HepG2 (cell line): ENCODE measurements at regions not wholly inside any gene's neighbourhood (a gene's known extent, or its start where the extent isn't known, plus 50 kb on each side); places are given as distances from the start of the nearest gene placed in this dataset.

Source experiments
- ATAC-seq: fragments of 200-7000 bp; cut with Tn5 transposase; 3 replicates; pipeline ENCODE4 v1.9.1; 2020; ENCODE audit warnings: mild to moderate bottlenecking, moderate library complexity
- BruUV-seq: library from RNA; stranded (reverse); fragments of 400-500 nt; replicated peaks from 2 replicates; lab custom pipeline; 2021; lab: Mats Ljungman, UMichigan
- CTCF ChIA-PET: fragments of 300-600 bp; formaldehyde crosslinking; extraction: SDS; loops from one replicate; lab custom pipeline; 2021; ENCODE audit warnings: low total read pairs, inconsistent platforms, low intra/inter-chr PET ratio; lab: Yijun Ruan, JAX
- POLR2A ChIA-PET: fragments of 350-600 bp; sonication (Branson Sonifier 250); formaldehyde crosslinking; loops from one replicate; lab custom pipeline; 2020; ENCODE audit warnings: antibody characterized with exemption, inconsistent platforms; lab: Yijun Ruan, JAX
- DNase-seq: peaks from one replicate; pipeline ENCODE4 v3.0.0-alpha.2; 2015; ENCODE audit warnings: low spot score
- FAIRE-seq: peaks from 3 replicates; lab custom pipeline; 2011; peaks lifted over from hg19 to GRCh38; lab: Jason Lieb, UNC
- H2AFZ ChIP-seq: one replicate; pipeline ENCODE4 v1.6.1; 2011; ENCODE audit warnings: low read length, inconsistent platforms
- H3K27ac ChIP-seq: fragments of 300-600 bp; 3 replicates; pipeline ENCODE4 v1.8.0; 2011; ENCODE audit warnings: mixed run types, mild to moderate bottlenecking, mixed read lengths, low read length, inconsistent platforms; ENCODE audit not compliant: insufficient read depth; ENCODE audit errors: extremely low read length
- H3K27me3 ChIP-seq, 2 experiments: fragments of 200-600 bp in 1 of 2; 2 replicates in 1 of 2; 3 replicates in 1 of 2; pipeline versions ENCODE4 v1.6.0 to v1.8.0; 2011; ENCODE audit warnings: low read length in 2 of 2, mild to moderate bottlenecking in 2 of 2, moderate library complexity in 2 of 2, inconsistent platforms in 1 of 2; ENCODE audit not compliant: insufficient read depth in 2 of 2, control insufficient read depth in 1 of 2
- H3K36me3 ChIP-seq, 2 experiments: fragments of 200-600 bp in 1 of 2; replicated peaks in 1 of 2; 2 replicates in 1 of 2; 3 replicates in 1 of 2; pipeline versions ENCODE4 v1.5.1 to v1.8.0; 2011; ENCODE audit warnings: low read length in 2 of 2, inconsistent platforms in 1 of 2; ENCODE audit not compliant: insufficient read depth in 2 of 2, control insufficient read depth in 1 of 2
- H3K4me1 ChIP-seq: 2 replicates; pipeline ENCODE4 v1.5.1; 2012; ENCODE audit warnings: low read length, inconsistent platforms; ENCODE audit not compliant: insufficient read depth
- H3K4me2 ChIP-seq: 2 replicates; pipeline ENCODE4 v1.6.0; 2011; ENCODE audit warnings: low read depth, low read length, inconsistent platforms
- H3K4me3 ChIP-seq, 3 experiments: fragments of 200-600 bp in 1 of 3; sonication (generic), shearing (Covaris generic) in 1 of 3; replicated peaks in 1 of 3; 2 replicates each; pipeline ENCODE4 v1.5.1; 2011 to 2016; ENCODE audit warnings: low read length in 3 of 3, inconsistent platforms in 2 of 3, low read depth in 2 of 3, mild to moderate bottlenecking in 2 of 3, control low read depth in 1 of 3, mixed read lengths in 1 of 3; ENCODE audit not compliant: insufficient read depth in 1 of 3
- H3K79me2 ChIP-seq: one replicate; pipeline ENCODE4 v1.6.1; 2011; ENCODE audit warnings: low read length, inconsistent platforms; ENCODE audit not compliant: insufficient read depth
- H3K9ac ChIP-seq: 2 replicates; pipeline ENCODE4 v1.6.0; 2011; ENCODE audit warnings: mild to moderate bottlenecking, low read depth, low read length, inconsistent platforms; ENCODE audit not compliant: insufficient read depth
- H3K9me3 ChIP-seq: 2 replicates; pipeline ENCODE4 v1.5.1; 2012; ENCODE audit warnings: mild to moderate bottlenecking, low read length
- H4K20me1 ChIP-seq: 2 replicates; pipeline ENCODE4 v1.6.0; 2011; ENCODE audit warnings: inconsistent platforms, mild to moderate bottlenecking, low read length, moderate library complexity; ENCODE audit not compliant: insufficient read depth
- AKAP8 ChIP-seq: sonication (generic); formaldehyde crosslinking; IDR thresholded peaks from 2 replicates; pipeline ENCODE4 v1.5.1; 2020; ENCODE audit warnings: mild to moderate bottlenecking, missing genetic modification reagents
- GTF2F1 ChIP-seq: fragments of 150-350 bp; IDR thresholded peaks from 2 replicates; pipeline ENCODE4 v1.6.1; 2014; ENCODE audit warnings: low read length
- HES4 ChIP-seq: sonication (generic); formaldehyde crosslinking; IDR thresholded peaks from 2 replicates; pipeline ENCODE4 v1.9.0; 2021; ENCODE audit warnings: mild to moderate bottlenecking, missing genetic modification reagents, borderline replicate concordance
- MBD4 ChIP-seq: IDR thresholded peaks from 2 replicates; pipeline ENCODE4 v1.6.1; 2012; ENCODE audit warnings: low read length, inconsistent platforms, borderline replicate concordance
- RARA ChIP-seq: IDR thresholded peaks from 2 replicates; pipeline ENCODE4 v1.6.1; 2016; ENCODE audit warnings: missing genetic modification reagents, missing compliant biosample characterization
- ZFP41 ChIP-seq: sonication (generic); formaldehyde crosslinking; IDR thresholded peaks from 2 replicates; pipeline ENCODE4 v1.4.0; 2020; ENCODE audit warnings: mild to moderate bottlenecking, missing genetic modification reagents, borderline replicate concordance
- ZNF549 ChIP-seq: sonication (generic); formaldehyde crosslinking; IDR thresholded peaks from 2 replicates; pipeline ENCODE4 v1.5.0; 2020; ENCODE audit warnings: missing genetic modification reagents
- ZNF674 ChIP-seq: sonication (generic); formaldehyde crosslinking; IDR thresholded peaks from 2 replicates; pipeline ENCODE4 v1.5.0; 2020; ENCODE audit warnings: low read depth, mild to moderate bottlenecking, missing genetic modification reagents
- ZNF678 ChIP-seq: sonication (generic); formaldehyde crosslinking; IDR thresholded peaks from 2 replicates; pipeline ENCODE4 v1.4.0; 2020; ENCODE audit warnings: mild to moderate bottlenecking, missing genetic modification reagents
- WGBS: methylation state at CpG from one replicate; pipeline ENCODE4 v1.1.6; 2017; ENCODE audit warnings: low lambda C conversion rate; 5-methylcytosine and 5-hydroxymethylcytosine counted together
- in situ Hi-C: cut with HindIII; loops from 2 replicates; pipeline ENCODE4 v1.10.0; 2017; ENCODE audit warnings: low pct_unique_long_range_greater_than_20kb; ENCODE audit not compliant: extremely low pct_ligation_motif_present
- intact Hi-C: fragments of 100-400 bp; cut with micrococcal nuclease; formaldehyde crosslinking; loops from one replicate; pipeline ENCODE4 v1.10.0; 2022; ENCODE audit not compliant: unreplicated experiment
- TF ChIP-seq, protein P1 (sequence below): fragments of 450-650 bp; IDR thresholded peaks from 2 replicates; pipeline ENCODE4 v1.6.1; 2016
- TF ChIP-seq, protein P2 (sequence below): sonication (generic); formaldehyde crosslinking; IDR thresholded peaks from 2 replicates; pipeline ENCODE4 v1.8.0; 2022; ENCODE audit warnings: mild to moderate bottlenecking, missing genetic modification reagents, moderate library complexity
- TF ChIP-seq, protein P3 (sequence below): sonication (generic); formaldehyde crosslinking; IDR thresholded peaks from 2 replicates; pipeline ENCODE4 v1.5.0; 2020; ENCODE audit warnings: missing genetic modification reagents, mild to moderate bottlenecking, borderline replicate concordance
- TF ChIP-seq, protein P4 (sequence below): sonication (generic); formaldehyde crosslinking; IDR thresholded peaks from 2 replicates; pipeline ENCODE4 v1.5.0; 2020; ENCODE audit warnings: missing genetic modification reagents
- TF ChIP-seq, protein P5 (sequence below): sonication (generic); formaldehyde crosslinking; IDR thresholded peaks from 2 replicates; pipeline ENCODE4 v1.5.0; 2020; ENCODE audit warnings: mild to moderate bottlenecking, missing genetic modification reagents

DNA sequence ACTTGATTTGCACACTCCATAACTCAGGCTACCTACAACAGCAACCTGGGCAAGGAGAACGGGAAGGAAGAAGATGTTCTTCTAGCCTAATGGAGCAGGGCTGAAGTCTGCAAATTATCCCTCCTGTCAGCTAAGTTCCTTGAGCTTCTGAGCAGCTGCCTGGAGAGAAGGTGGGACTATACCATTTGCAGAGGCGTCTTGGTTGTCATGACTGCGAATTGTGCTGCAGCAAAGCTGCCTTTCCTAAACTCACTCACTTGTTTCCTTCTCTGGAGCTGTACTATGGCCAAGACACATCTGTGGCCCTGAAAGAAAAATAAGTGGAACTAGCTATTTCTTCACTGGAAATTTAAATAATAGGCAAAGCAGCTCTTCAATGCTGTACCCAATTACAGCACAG, 682.4 kb upstream of the GRIA3 start:
- TF ChIP-seq RARA (CRISPR knock-in tag) (no peak), ZFP41 (CRISPR knock-in tag) (no peak), ZNF678 (no peak), HES4 (CRISPR knock-in tag) (no peak), ZNF674 (no peak), GTF2F1 (no peak), AKAP8 (CRISPR knock-in tag) (no peak), ZNF549 (CRISPR knock-in tag) (no peak), MBD4 (no peak)
- TF ChIP-seq, protein P1, sequence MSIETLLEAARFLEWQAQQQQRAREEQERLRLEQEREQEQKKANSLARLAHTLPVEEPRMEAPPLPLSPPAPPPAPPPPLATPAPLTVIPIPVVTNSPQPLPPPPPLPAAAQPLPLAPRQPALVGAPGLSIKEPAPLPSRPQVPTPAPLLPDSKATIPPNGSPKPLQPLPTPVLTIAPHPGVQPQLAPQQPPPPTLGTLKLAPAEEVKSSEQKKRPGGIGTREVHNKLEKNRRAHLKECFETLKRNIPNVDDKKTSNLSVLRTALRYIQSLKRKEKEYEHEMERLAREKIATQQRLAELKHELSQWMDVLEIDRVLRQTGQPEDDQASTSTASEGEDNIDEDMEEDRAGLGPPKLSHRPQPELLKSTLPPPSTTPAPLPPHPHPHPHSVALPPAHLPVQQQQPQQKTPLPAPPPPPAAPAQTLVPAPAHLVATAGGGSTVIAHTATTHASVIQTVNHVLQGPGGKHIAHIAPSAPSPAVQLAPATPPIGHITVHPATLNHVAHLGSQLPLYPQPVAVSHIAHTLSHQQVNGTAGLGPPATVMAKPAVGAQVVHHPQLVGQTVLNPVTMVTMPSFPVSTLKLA = no peak
- TF ChIP-seq, protein P2, sequence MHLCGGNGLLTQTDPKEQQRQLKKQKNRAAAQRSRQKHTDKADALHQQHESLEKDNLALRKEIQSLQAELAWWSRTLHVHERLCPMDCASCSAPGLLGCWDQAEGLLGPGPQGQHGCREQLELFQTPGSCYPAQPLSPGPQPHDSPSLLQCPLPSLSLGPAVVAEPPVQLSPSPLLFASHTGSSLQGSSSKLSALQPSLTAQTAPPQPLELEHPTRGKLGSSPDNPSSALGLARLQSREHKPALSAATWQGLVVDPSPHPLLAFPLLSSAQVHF (CRISPR knock-in tag) = no peak
- TF ChIP-seq, protein P3, sequence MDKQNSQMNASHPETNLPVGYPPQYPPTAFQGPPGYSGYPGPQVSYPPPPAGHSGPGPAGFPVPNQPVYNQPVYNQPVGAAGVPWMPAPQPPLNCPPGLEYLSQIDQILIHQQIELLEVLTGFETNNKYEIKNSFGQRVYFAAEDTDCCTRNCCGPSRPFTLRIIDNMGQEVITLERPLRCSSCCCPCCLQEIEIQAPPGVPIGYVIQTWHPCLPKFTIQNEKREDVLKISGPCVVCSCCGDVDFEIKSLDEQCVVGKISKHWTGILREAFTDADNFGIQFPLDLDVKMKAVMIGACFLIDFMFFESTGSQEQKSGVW = no peak
- TF ChIP-seq, protein P4, sequence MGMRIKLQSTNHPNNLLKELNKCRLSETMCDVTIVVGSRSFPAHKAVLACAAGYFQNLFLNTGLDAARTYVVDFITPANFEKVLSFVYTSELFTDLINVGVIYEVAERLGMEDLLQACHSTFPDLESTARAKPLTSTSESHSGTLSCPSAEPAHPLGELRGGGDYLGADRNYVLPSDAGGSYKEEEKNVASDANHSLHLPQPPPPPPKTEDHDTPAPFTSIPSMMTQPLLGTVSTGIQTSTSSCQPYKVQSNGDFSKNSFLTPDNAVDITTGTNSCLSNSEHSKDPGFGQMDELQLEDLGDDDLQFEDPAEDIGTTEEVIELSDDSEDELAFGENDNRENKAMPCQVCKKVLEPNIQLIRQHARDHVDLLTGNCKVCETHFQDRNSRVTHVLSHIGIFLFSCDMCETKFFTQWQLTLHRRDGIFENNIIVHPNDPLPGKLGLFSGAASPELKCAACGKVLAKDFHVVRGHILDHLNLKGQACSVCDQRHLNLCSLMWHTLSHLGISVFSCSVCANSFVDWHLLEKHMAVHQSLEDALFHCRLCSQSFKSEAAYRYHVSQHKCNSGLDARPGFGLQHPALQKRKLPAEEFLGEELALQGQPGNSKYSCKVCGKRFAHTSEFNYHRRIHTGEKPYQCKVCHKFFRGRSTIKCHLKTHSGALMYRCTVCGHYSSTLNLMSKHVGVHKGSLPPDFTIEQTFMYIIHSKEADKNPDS (CRISPR knock-in tag) = no peak
- TF ChIP-seq, protein P5, sequence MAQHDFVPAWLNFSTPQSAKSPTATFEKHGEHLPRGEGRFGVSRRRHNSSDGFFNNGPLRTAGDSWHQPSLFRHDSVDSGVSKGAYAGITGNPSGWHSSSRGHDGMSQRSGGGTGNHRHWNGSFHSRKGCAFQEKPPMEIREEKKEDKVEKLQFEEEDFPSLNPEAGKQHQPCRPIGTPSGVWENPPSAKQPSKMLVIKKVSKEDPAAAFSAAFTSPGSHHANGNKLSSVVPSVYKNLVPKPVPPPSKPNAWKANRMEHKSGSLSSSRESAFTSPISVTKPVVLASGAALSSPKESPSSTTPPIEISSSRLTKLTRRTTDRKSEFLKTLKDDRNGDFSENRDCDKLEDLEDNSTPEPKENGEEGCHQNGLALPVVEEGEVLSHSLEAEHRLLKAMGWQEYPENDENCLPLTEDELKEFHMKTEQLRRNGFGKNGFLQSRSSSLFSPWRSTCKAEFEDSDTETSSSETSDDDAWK = no peak
- ChIA-PET POLR2A (no interaction called here), CTCF (no interaction called here)
- no peaks in the 10 kb centered on the region for H3K27me3 ChIP-seq
- no peak overlapping the region for H3K27ac ChIP-seq
- no peaks in the 10 kb centered on the region for H3K36me3 ChIP-seq
- in situ Hi-C loops = no loop called here
- WGBS = no CpG with 5 or more reads among the region's 3 CpGs
- no peak overlapping the region for H3K9ac ChIP-seq
- no peak overlapping the region for H2AFZ ChIP-seq
- no peak overlapping the region for H3K4me3 ChIP-seq
- intact Hi-C loops = no loop called here
- H3K4me1 ChIP-seq = no peaks in the 10 kb centered on the region
- no TSS peak for BruUV-seq
- peaks cover 6% of the 10 kb centered on the region; the same call in 1 of the 2 replicates for H3K9me3 ChIP-seq
- no peak for DNase-seq
- H3K4me2 ChIP-seq = no peak overlapping the region
- no peak for ATAC-seq
- H3K79me2 ChIP-seq = no peaks in the 10 kb centered on the region
- FAIRE-seq = no peak
- H4K20me1 ChIP-seq = no peaks in the 10 kb centered on the region
